GM18499 (cell line): ENCODE measurements at regions not wholly inside any gene's neighbourhood (a gene's known extent, or its start where the extent isn't known, plus 50 kb on each side); places are given as distances from the start of the nearest gene placed in this dataset.
A peak's percentile ranks its signal among the peaks of the same experiment; 100 is the strongest.

Experiments
- ATAC-seq: cut with Tn5 transposase; IDR thresholded peaks from one replicate; pipeline ENCODE4 v1.9.1; 2021; ENCODE audit warnings: moderate number of reproducible peaks; ENCODE audit not compliant: insufficient read depth, unreplicated experiment

DNA sequence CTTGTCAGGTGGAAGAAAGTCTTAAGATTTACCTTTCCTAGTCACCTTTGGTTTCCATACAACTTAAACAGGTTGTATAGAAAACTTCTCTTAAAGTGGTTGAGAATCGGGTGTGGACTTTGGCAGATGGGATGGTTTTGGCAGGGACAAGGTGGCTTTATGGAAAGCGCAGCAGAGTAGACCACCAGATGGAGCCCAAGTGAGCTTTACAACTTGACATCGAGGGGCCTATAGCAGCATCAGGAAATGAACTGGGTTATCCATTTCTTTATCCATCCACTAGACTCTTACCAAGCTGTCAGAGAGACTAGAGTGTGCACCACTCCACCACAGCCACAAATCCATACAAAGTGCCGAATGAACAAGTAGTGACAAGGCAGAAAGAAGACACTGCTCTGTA, 85.3 kb upstream of the MBNL1 start:
- no peak for ATAC-seq

DNA sequence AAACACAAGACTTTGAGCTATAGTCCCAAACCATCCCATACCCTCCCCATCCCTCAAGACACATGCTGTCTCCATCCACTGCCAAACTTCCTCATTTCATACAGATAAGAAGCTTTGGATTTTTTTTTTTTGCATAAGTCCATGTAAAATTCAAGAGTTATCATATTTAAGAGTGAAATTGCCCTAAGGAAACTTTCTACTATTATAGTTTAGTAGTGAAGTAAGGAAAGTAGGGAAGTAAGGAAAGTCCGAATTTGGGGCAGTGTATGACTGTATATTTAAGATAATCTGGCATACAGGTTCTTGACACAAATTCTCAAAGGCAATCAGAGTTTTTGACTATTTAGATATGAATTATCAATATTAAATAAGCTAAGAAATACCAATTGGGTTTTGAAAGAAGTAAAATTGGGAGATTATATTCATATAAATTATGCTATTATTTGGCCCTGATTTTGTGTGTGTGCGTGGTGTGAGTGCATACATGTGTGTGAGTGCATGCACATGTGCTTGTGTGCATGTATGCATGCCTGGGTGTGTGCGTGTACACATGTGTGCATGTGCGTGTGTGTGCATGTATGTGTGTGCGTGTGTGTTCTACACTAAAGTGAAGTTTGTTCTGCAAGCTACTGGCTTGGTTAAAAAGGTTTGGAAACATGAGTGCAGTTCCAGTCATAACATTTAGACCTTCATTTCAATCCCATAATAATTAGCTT, 83.6 kb upstream of the MBNL1 start:
- no peak for ATAC-seq

DNA sequence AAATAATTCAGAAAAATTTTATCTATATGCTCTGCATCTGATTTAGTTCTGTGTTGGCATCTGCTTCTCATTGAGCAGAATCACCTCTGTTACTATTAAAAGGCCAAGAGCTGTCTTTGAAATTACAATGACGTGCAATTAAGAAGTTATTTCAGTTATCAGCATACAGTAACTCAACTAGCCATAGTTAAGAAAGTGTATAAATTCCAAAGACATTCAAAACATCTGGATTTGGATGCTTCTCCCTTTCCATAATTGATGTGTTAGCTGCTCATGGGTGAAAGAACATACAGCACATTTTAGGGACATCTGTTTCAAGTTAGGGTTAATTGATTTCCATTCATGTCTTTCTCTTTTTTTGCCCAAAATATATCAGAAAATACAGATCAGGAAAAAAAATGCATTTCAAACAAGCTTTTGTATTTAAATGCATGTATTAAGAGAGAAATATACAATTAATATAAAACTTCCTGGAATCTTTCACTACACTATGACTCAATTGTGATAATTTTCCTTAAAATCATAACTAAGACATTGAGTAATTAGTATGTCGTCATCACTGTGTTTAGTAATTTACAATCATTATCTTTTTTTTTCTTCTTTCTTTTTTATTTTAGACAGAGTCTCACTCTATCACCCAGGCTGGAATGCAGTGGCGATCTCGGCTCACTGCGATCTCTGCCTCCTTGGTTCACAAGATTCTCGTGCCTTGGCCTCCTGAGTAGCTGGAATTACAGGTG, 82.7 kb upstream of the MBNL1 start:
- ATAC-seq = no peak

DNA sequence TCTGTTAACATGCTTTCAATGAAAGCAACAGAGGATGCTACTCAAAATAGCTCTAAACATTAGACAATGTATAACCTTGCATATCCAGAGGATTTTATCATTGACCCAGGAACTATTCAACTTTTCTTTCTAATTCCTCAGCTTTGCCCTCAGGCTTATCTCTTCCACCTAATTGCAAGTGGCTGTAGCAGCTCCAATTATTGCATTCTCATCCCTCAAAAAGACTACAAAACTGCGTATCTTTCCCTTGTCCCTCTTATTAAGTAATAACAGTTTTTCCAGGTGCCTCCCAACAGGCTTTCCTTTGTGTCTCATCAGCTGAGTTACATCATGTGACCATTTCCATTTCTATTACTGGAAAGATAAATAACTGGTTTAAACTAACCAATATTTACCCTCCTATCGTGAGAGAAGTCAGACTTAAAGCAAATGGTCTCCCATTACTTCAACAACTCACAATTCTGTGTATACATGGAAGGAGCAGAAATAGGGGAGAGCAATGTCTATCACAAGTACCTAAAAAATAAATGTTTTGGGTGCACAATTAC, 78.0 kb upstream of the MBNL1 start:
- no peak for ATAC-seq

DNA sequence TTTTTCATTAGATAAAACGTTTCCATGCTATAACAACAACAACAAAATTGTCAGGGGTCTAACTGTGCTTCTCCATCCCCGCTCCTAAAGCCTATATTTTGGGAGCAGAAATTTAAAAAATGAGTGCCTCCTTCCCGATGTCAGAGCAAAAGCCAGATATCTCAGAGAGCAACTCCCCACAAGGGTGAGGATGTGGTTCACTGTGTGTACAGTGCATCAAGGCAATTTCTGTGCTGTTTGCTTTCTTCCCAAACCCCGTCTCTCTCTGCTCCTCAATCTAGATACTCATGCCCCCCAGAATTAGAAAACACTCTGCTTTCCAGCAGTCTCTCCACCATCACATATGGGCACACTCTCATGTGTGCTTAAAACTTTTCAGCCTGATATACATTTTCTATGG, 76.7 kb upstream of the MBNL1 start:
- no peak for ATAC-seq

DNA sequence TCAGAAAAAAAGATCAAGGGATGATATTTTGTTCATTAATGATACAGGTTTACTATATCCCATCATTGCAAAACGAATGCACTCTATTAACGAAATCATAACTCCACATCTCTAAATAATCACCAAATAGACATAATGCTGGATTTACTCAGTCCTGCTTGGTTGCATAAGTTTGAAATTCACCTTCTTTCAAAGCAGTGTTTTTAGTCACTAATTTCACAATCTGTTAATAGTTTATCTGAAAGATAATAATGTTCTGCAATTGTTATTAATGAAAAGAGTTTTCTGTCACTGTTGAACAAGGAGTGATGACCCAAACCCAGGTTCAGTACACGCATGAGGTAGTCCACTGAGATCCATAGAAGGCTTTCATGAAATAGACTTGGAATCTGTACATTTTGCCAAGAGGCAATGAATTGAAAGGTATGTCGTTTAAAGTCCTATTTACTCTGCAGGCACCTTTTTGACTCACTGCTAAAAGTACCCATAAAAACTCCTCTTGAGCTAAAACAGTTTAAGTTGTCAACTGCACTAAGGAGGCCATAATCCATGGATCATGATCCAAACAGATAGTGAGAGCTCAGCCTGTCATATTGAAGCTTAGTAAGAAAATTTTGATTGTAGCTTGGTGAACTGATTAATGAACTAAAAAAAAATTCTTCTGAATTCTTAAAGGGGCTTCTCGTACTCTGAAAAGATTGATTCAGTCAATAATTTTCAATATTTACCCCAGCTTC, 75.6 kb upstream of the MBNL1 start:
- ATAC-seq = no peak

DNA sequence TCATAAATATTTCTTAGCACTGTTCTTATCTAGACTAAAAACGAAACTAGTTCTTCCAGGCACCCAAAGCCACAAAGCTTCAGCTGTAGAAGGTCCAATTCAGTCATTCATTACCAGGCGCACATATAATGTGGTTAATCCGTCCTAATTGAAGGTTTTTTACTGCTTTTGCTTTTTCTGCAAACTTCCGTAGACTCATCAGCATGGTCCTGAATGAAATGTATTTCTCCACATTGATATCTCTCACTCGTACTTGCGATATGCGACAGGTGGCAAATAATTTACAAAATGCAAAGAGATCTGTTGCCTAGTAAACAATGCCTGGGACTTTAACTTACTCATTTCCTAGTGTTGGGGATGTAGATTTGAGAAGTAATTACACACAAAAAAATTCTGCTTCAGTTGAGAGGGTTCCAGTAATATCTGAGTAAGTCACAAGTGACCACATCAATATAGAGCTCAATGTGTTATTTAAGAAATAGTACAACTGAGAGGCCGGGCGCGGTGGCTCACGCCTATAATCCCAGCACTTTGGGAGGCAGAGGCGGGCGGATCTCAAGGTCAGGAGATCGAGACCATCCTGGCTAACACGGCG, 75.0 kb upstream of the MBNL1 start:
- ATAC-seq = peak; percentile 40

DNA sequence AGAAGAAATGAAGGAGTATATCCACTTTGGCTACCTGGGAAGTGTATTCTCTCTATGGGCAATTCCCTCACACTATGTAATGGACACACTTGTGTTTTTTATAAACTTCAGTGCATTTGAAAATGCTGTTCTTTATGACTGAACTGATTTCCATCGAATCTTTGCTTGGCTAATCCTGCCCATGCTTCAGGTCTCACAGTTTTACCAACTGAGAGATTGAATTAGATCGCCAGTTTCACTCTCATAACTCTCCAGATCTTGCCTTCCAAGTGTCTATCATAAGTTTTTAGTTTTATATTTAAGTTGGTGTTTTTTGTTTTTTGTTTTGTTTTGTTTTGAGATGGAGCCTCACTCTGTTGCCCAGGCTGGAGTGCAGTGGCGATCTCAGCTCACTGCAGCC, 73.5 kb upstream of the MBNL1 start:
- ATAC-seq = no peak

DNA sequence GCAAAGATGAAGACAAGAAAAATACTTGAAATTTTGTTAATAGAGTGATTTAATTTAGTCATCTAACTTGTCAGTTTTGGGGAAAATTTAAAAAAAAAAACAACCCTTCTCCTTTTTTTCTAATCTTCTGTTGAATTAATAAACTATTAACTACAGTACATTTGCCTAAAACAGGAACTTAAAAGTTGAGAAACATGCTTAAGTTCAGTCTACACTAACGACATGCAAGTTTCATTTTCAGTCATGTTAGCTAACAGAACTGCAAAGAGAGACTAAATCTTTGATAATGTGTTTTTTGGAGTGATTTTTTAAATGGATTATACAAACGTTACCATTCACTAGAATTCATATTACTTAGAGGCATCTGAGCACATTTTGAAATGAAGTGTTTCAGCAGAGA, 71.9 kb upstream of the MBNL1 start:
- ATAC-seq = no peak

DNA sequence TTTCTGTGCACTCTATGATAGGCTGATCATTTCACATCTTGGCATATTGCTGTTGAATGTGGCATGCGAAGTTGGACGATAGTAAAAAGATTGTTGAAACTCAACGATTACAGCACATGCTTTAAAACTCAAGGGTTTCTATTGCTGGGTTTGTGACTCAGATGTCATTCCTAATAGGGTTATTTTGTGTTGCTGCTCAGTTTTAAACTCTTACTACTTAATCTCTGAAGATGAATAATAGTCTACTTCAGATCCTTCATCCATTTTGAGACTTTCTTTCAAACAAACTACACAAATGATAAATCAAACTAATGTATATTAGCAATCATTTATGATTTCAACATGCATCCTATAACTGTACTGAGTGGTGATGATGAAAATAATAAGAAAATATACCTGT, 71.3 kb upstream of the MBNL1 start:
- ATAC-seq = no peak

DNA sequence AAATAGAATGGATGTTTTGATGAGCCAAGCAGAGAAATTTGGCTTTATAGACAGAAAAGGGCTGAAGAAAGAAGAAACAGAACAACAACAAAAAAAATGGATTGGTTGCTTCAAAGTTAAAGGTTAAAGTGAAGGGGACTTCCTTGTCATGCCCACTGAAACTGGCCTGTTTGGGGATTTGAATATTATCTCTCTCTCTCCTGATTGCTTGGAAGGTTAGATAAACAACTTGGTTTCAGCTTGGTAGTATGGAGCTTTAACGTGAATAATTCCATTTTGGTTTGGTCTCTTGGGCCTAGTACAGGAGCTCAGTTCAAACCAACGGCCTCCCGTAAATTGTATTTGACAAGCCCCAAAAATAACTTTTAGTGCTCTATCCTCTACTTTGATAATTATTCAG, 70.8 kb upstream of the MBNL1 start:
- ATAC-seq = no peak

DNA sequence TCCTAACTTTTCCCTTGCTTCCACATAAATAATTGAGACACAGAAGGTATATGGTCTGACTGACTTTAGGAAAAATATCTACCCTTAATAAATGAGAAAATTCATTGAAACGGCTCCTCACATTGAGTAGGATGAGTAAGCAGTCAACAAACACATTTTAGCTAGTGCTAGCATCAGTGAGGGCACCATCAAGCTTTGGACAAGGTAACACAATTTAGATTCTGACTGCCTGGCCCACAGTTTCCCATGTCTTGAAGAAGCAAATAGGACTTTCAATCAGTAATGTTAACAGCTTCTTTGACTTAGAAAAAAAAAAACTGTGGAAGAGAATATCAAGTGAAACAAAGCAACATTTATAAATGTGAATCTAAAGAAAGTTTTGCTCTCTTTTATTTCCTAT, 70.1 kb upstream of the MBNL1 start:
- ATAC-seq = no peak

DNA sequence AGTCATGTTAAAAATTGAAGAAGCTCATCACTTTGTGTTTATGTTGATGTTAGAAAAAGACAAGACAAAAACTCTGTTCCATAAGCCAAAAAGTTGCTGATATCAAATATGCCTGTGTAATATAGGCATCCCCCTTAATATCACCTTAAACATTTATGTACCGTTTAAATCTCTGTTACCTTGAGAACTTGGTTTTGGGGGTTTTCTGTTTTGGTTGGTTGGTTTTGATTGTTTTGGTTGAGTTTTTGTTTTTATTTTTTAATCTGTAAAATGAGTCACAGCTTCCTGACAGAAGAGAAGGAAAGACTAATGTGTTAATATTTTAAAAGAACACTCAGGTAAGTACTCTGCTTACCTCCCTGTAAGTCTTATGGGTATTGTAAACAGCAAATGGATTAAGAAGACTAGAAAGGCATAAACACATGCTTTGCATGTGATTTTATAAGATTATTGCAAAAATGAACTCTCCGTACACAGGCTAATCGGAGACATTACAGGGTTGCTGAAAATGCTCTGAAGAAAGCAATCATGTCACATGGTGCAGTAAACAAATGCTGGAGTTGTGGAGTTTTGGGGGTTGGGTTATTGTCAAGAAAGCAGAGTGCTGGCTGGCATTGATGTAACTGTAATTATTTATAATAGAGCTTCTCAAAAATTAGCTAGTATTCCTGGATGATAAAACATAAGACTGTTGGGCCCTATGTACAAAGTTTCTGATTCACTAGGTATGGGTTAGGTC, 69.5 kb upstream of the MBNL1 start:
- no peak for ATAC-seq

DNA sequence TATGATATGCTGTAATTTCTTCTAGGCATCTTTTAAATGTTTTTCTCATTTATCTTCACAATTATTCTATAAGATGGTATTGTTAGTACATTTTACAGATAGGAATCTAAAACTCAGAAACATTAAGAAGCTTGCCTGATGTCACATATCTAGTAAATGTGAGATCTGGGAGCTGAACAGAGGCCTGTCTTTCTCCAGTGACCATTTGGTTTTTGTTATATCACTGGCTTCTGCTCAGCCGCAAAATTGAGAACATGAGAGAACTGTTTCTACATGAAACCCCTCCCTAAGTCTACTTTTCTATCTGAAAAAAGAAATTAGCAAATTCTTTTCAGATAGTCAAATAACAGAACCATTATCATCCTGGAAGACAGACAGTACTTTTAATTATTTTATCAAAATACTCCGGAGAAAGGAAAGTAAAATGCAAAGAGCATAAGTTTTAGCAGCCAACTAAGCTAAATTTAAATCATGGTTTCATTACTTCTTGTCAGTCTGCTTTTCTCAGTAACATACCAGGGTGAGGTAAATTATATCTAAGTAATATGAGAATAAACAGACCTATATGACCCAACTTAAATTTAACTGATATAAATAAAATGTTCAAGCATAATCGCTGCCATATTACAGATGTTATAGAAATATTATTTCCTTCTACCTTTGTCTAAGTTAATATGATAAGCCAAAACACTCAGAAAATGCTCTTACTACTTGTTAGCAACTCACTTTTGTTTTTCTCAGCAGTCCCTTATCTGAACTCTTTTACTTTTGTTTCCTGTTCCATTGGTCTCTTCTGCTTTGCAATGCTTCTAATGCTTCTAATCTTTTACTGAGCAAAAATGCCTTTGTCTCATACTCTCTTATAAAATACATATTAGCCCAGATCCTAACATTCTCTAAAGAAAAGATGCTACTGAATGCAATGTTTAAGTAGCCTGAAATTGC, 68.0 kb upstream of the MBNL1 start:
- no peak for ATAC-seq

DNA sequence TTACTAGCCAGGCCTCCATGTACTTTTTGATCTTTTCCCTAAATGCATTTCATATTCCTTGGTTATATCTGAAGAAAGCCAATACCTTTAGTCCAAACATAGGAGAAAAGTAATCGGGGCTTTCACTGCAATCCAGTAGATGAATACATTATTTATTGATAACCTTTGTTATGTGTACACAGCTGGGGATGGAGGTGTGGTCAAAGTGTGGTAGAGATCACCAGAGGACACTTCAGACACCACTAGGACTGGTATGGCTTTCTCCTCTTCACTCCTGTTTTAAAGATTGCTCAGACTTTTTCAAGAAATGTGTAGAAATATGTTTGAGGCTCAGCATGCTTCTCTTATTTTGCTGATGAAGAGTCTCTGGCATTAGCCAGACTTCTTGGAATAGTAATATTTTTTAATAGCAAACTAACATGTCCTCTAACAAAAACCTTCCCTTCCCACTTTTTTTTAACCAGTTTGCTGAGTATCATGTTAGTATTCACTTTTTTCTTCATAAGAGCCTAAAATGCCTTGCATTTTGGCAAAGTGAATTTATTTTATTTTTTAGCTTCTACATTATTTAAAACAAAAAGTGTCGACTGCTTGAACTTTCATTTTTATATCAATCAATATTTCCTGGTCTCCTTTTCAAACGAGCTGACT, 65.6 kb upstream of the MBNL1 start:
- no peak for ATAC-seq

DNA sequence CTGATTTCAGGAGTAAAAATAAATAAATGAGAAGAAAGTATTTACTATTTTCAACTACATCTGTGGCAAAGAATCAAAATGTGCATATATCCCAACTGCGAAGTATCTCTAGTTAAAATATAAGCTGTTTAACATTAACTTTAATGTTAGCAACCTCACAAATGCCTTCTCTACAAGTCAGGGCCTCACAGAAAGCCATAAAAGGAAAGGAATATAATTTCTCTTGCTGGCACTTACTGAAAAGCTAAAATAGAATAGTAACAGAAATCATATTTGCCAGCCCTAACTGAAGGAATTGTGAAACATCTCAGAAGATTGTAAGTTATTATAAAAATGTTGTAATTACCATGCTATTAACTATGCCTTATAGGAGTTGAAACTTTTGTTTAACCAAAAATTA, 65.1 kb upstream of the MBNL1 start:
- no peak for ATAC-seq

DNA sequence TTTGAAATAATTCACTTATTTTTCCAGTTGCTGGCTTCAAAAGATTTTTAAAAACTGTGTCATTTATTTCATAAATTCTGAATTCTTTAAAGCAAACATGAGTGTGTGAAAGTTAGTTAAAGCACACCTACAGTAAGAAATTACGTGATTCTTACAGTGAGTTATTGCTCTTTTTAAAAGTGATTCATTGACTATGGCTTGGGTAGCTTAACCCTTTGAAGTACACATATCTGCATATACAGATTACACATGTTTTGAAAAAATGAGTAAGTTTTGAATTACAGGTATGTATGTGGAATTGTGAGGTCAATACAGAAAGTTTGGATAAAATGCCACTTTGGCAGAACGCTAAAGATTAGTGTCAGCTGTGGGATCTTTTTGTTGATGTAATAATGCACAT, 64.5 kb upstream of the MBNL1 start:
- ATAC-seq = no peak

DNA sequence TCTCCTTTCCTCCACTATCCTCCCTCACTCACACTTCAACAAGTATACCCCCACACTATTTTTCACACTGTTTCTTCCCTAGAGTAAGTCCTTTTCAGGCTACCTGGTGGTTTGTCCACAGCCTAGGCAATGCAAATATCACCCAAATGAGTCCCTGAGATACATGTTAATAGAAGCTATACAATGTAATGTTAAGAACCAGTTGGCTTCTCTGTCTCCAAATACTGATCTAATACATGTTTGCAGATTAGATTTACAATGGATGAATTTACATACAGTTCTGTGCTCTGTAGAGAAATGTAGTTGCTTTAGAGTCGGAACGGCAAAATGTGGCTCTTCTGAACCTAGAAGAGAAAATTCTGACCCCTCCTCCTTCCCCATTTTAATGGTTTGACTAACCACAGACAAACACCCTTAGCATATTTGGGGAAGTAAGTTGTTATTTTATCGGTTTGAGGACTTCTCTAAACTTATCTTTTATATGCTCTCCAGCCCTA, 63.6 kb upstream of the MBNL1 start:
- peak; percentile 40 for ATAC-seq
